ENCODE measurements at regions not wholly inside any gene's neighbourhood (a gene's known extent, or its start where the extent isn't known, plus 50 kb on each side); places are given as distances from the start of the nearest gene placed in this dataset.

- DNase-seq = no peak
These were observed 51.5 kb upstream of the NOTCH1 start for GRCh38 chr9:136597141-136597885.

- no peak for DNase-seq
These were observed 50.8 kb upstream of the NOTCH1 start for GRCh38 chr9:136596630-136597031.

- DNase-seq = no peak
These were observed 50.4 kb upstream of the NOTCH1 start for GRCh38 chr9:136596217-136596616.

- DNase-seq = no peak
These were observed 49.7 kb upstream of the NOTCH1 start for GRCh38 chr9:136595245-136596153.

Data from DMS79 treated with DMSO at 0.1 percent for 48 hours (cell line).